ENCODE measurements at regions not wholly inside any gene's neighbourhood (a gene's known extent, or its start where the extent isn't known, plus 50 kb on each side); places are given as distances from the start of the nearest gene placed in this dataset.

DNA sequence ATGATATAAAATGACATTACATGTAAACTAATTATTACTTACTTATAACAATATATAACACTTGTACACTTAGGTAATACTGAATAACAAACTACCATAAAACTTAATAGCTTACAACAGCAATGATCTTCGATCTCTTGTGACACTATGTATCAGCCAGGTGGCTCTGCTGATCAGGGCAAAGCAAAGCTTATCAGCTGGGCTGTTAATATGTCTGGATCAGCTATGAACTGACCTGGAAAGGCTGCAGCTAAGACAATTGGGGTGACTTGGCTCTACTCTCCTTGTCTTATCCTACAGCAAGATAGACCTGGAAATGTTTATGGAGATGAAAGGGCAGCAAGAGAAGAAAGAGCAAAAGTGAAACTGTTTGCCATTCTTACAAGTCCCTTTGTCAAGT, 511.3 kb downstream of the TLR4 start:
- no peak for DNase-seq

DNA sequence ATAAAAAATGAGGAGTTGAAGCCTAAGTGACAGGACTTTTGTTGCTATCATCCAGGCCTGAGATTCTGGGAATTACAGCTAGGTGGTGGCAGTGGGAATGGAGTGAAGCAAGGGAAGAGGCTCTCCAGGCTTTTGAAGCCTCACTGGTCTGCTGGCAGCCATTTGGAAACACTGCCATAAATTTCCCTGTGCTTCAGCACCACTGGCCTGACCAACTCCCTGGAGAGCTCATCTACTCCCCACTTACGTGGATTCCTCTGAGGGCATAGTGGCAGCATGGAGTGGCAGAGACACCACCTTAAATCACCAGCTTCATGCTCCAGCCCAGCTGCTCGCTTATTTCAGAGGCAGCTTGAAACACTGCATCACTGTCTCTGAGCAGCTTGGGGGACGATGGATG, 518.2 kb downstream of the TLR4 start:
- peak; percentile 2 for DNase-seq

- DNase-seq: no peak
Measured at GRCh38 chr9:118223111-118223510, 518.9 kb downstream of the TLR4 start.

DNA sequence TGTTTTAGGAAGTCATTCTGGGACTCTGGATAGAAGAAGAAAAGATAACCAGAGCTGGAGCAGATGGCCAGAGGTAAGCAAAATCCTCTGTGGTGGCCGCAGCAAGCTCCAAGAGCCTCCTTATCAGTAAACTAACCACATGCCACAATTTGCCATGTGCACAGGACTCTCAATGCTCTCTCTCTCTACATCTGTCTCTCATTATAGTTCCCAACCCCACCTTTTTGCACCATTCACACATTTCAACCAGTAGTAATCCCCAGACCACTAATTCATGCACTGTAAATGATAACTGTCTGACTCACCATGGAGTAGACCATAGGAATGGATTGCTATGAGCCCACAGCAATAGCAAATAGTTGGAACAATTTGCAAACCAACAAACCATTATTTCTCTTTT, 526.1 kb downstream of the TLR4 start:
- DNase-seq: no peak

- DNase-seq: no peak
Measured at GRCh38 chr9:118236625-118237024, 532.4 kb downstream of the TLR4 start.

GRCh38 chr9:118238139-118238538, 533.9 kb downstream of the TLR4 start:
- no peak for DNase-seq

GRCh38 chr9:118252027-118252426, 547.8 kb downstream of the TLR4 start:
- no peak for DNase-seq

- no peak for DNase-seq
Measured at GRCh38 chr9:118262191-118262590, 558.0 kb downstream of the TLR4 start.

DNA sequence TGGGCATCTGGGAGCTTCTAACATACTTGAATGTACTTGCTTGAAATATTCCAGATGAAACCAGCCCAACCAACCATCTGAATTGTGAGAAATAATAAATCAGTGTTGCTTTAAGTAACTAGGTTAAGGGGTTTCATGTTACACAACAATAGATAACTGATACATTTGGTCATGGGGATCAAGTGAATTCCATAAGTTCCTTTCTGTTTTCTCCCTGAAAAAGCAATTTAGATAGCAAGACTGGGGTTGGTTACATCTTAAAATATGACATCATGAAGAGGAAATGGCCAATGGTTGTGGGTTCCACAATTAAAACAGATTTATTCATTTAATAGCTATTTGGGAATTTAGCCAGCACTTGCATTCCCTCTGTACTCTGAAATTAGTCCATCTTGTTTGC, 559.7 kb downstream of the TLR4 start:
- DNase-seq: no peak

DNA sequence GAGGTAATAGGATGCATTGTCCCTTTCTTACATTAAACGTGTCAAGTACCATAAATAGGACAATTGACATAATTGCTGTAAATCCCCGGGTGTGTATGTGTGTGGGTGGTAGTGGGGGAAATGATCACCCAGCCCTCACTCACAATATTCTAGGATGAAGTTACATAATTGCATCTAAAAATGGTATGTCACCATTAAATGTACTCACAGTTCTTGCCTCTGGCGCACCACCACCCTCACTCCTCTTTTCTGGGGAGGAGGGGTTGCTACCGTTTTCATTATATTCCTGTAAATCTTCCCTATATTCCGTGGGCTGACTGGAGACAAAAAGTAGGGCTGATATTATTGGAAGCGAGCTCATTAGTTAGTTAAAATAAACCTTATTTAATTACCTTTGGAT, 563.8 kb downstream of the TLR4 start:
- DNase-seq: no peak

DNA sequence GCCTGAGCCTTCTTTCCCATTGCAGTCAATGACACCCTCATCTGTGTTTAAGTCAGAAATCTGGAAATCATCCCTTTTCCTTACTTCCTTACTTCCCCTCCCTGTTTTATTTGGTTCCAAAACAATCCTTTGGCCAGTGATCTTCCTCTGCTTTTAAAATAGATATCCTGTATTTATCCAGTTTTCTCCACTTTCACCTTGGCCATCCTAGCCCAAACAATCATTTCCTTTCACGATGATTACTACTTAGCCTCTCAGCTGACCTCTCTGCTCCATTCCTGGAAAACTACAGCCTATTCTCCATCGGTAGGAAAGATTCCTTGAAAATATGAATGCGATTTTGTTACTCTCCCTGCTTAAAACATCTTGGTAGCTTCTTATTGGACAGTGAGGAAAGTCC, 565.4 kb downstream of the TLR4 start:
- DNase-seq: no peak

DNA sequence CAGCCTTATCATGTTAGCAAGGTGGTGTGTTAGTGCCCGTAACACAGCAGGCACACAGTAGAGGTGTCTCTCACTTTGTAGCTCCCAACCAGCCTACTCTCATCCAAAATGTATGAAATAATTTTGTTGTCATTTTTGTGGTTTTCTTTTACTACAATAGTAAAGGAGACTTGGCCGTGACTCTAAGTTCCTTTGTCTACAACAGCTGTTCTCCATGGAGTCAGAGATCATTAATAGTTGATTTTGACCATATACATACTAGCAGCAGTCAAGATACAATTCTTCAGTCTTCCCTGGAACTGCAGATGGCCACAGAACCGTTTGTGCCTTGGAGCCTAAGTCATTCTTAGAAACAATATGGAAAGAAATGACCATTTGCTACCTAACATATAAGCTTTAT, 567.1 kb downstream of the TLR4 start:
- no peak for DNase-seq

- DNase-seq: no peak
Measured at GRCh38 chr9:118271936-118272335, 567.7 kb downstream of the TLR4 start.

DNA sequence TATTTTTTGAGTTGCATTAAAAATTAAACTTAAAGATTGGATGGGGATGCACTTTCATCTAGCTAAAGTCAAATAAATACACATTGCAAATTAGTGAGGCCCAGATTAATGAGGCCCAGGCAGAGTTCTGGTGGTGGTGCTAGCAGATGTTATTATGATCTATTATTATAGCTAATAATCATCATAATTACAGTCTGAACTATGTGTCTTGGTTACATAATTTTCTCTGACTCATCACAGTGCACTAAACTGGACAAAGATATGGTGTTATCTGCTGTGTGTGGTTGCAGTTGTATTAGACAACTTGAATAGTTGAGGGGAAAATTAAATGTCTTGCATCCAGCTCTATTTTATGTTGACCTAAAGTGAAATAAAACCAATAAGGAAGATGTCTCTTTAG, 568.8 kb downstream of the TLR4 start:
- no peak for DNase-seq

GRCh38 chr9:118276784-118277183, 572.6 kb downstream of the TLR4 start:
- DNase-seq: no peak

DNA sequence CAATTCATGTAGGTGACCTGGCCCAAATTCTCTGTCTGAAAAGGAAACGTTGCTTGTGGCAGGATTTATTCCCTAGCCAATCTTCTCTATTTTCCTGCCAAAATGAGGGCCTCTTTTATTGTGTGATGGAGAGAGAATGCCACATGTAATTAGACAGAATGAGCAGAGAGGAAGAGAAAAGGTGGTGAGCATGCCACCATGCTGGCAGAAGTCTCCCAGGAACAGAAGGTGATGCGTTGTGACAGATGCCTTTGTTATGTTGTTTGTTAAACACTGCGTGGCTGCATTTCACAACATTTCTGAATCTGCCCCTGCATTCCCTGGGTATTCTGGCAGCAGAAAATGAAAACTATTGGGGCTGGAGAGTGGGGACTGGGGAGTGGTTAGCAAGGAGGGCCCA, 577.6 kb downstream of the TLR4 start:
- no peak for DNase-seq

- DNase-seq: no peak
Measured at GRCh38 chr9:118283488-118283887, 579.3 kb downstream of the TLR4 start.

GRCh38 chr9:118290116-118290515, 585.9 kb downstream of the TLR4 start:
- no peak for DNase-seq

GRCh38 chr9:118295413-118295812, 591.2 kb downstream of the TLR4 start:
- DNase-seq: no peak

DNA sequence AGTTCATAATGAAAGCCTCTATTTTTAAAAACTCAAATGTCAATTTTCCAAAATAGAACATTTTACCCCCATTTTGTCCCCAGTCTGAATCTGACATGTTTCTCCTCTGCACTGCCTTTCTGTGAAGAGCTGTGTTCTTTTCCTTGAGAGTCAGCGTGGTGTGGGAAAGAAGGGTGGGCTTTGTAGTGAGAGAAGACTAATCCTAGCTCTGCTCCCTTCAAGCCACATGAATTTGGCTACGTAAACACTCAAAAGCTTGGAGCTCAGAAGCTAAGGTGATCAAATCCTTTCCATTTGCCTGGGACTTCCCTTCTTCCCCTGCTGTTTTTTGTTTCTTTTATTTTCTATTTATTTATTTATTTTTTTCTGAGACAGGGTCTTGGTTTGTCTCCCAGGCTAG, 598.5 kb downstream of the TLR4 start:
- no peak for DNase-seq

DNA sequence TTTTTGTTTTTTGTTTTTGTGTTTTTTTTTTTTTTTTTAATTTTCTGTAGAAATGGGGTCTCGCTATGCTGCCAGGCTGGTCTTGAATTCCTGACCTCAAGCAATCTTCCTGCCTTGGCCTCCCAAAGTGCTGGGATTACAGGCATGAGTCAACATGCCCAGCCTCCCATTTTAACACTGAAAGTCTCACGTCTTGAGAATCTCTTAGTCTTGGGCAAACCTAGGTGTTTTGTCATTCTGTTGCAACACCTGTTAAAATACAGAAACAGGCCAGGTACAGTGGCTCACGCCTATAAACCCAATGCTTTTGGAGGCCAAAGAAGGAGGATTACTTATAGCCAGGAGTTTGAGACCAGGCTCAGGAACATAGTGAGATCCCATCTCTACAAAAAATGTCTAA, 599.0 kb downstream of the TLR4 start:
- no peak for DNase-seq

GRCh38 chr9:118305331-118305730, 601.1 kb downstream of the TLR4 start:
- DNase-seq: no peak

DNA sequence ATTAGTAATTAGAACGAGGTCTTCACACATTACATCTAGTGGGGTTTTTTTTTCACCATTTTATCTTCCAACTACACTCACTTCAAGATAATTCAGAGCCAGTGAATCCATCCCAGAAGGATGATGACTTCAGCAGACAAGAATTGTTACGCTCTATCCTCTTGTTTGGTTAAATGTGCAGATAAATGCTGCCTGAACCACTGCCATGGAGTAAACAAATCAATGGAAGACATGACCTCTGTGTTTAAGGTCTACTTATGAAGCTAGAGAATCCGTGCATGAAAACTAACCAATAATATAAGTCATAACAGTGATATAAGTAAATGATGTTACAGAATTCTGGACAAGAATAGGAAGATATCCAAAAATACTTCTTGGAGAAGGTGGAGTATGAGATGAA, 602.6 kb downstream of the TLR4 start:
- DNase-seq: no peak

GRCh38 chr9:118313965-118314364, 609.8 kb downstream of the TLR4 start:
- DNase-seq: no peak

DNA sequence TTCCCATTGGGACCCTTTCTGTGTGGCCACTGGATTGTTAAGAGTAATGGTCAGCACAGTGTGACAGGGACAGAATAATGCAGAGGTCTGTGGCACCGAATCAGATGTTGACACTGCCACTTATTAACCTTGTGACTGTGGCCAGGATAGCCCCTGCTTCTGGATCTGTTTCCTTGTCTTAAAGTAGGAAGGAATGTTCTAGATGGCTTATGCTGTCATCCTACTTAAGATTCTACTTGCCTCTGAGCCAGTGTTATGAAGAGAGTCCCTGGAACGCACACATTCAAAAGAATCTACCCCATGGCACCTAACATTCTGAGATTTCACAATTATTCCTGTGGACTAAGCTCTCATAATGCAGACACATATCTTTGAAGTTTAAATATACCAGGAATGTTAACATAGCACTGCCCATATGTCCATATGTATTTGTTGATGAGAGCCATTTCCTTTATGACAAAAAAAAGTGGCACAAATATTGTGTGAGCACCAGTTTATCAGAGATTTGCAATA, 612.7 kb downstream of the TLR4 start:
- no peak for DNase-seq

Measured in right kidney (tissue), 1 donor.